ENCODE measurements at regions not wholly inside any gene's neighbourhood (a gene's known extent, or its start where the extent isn't known, plus 50 kb on each side); places are given as distances from the start of the nearest gene placed in this dataset.

GRCh38 chr2:198316852-198317396 lies 512.5 kb downstream of the PLCL1 start:
- H3K27me3 ChIP-seq (ENCODE audit: low read depth, low read length): peaks cover 54% of the 10 kb centered on the region
- H3K4me2 ChIP-seq (ENCODE audit: low read length): no peak overlapping the region
- H4K20me1 ChIP-seq (ENCODE audit: insufficient read depth, low read length): no peaks in the 10 kb centered on the region
- no peaks in the 10 kb centered on the region for H3K36me3 ChIP-seq (replicated peaks; ENCODE audit: low read depth, low read length)
- peaks cover 10% of the 10 kb centered on the region for H3K4me1 ChIP-seq (ENCODE audit: low read length)
- no peak overlapping the region for H3K27ac ChIP-seq (ENCODE audit: low read length)
- no peak overlapping the region for H3K4me3 ChIP-seq (ENCODE audit: low read length)
- H3K9me3 ChIP-seq (ENCODE audit: insufficient read depth, low read length): no peaks in the 10 kb centered on the region
- no peaks in the 10 kb centered on the region for H3K79me2 ChIP-seq (ENCODE audit: low read length)
- H2AFZ ChIP-seq (ENCODE audit: low read depth, low read length): no peak overlapping the region
- TF ChIP-seq CTCF (IDR thresholded peaks at IDR 0.05; ENCODE audit: low read depth, low read length) (no peak), EZH2phosphoT487 (IDR thresholded peaks at IDR 0.05; ENCODE audit: low read depth) (no peak)
- no peak overlapping the region for H3K9ac ChIP-seq (ENCODE audit: low read length)

- Histone ChIP-seq H3K79me2 (ENCODE audit: low read length) (no peaks in the 10 kb centered on the region), H3K27me3 (ENCODE audit: low read depth, low read length) (peaks cover 47% of the 10 kb centered on the region), H3K4me3 (ENCODE audit: low read length) (no peak overlapping the region), H3K4me2 (ENCODE audit: low read length) (no peak overlapping the region), H3K9ac (ENCODE audit: low read length) (no peak overlapping the region), H3K27ac (ENCODE audit: low read length) (no peak overlapping the region), H2AFZ (ENCODE audit: low read depth, low read length) (no peak overlapping the region), H3K9me3 (ENCODE audit: insufficient read depth, low read length) (no peaks in the 10 kb centered on the region), H4K20me1 (ENCODE audit: insufficient read depth, low read length) (no peaks in the 10 kb centered on the region), H3K4me1 (ENCODE audit: low read length) (peaks cover 10% of the 10 kb centered on the region), H3K36me3 (replicated peaks; ENCODE audit: low read depth, low read length) (no peaks in the 10 kb centered on the region)
- TF ChIP-seq EZH2phosphoT487 (IDR thresholded peaks at IDR 0.05; ENCODE audit: low read depth) (no peak), CTCF (IDR thresholded peaks at IDR 0.05; ENCODE audit: low read depth, low read length) (no peak)
Observed at GRCh38 chr2:198315791-198316630, 511.6 kb downstream of the PLCL1 start.

GRCh38 chr2:198314559-198315153 lies 510.3 kb downstream of the PLCL1 start:
- TF ChIP-seq EZH2phosphoT487 (IDR thresholded peaks at IDR 0.05; ENCODE audit: low read depth) (no peak), CTCF (IDR thresholded peaks at IDR 0.05; ENCODE audit: low read depth, low read length) (peak; percentile 80)
- Histone ChIP-seq H3K9me3 (ENCODE audit: insufficient read depth, low read length) (no peaks in the 10 kb centered on the region), H3K4me1 (ENCODE audit: low read length) (peaks cover 10% of the 10 kb centered on the region), H3K27me3 (ENCODE audit: low read depth, low read length) (peaks cover 38% of the 10 kb centered on the region), H2AFZ (ENCODE audit: low read depth, low read length) (no peak overlapping the region), H4K20me1 (ENCODE audit: insufficient read depth, low read length) (no peaks in the 10 kb centered on the region), H3K9ac (ENCODE audit: low read length) (no peak overlapping the region), H3K4me3 (ENCODE audit: low read length) (no peak overlapping the region), H3K27ac (ENCODE audit: low read length) (no peak overlapping the region), H3K36me3 (replicated peaks; ENCODE audit: low read depth, low read length) (no peaks in the 10 kb centered on the region), H3K79me2 (ENCODE audit: low read length) (no peaks in the 10 kb centered on the region), H3K4me2 (ENCODE audit: low read length) (no peak overlapping the region)

Data from OCI-LY3 (cell line).